Uterus (tissue), 2 donors: ENCODE measurements at regions not wholly inside any gene's neighbourhood (a gene's known extent, or its start where the extent isn't known, plus 50 kb on each side); places are given as distances from the start of the nearest gene placed in this dataset.

Experiments
- CTCF ChIP-seq, 4 experiments: fragments of 200-600 bp in 2 of 4; fragments of 450-650 bp in 2 of 4; sonication (generic) in 2 of 4; IDR thresholded peaks; one replicate each; pipeline ENCODE4 v1.5.1; 2016 to 2019; ENCODE audit warnings: antibody characterized with exemption in 4 of 4, mild to moderate bottlenecking in 2 of 4, moderate library complexity in 1 of 4
- POLR2A ChIP-seq, 2 donors: fragments of 450-650 bp; IDR thresholded peaks; one replicate each; pipeline ENCODE4 v1.6.1; 2016; ENCODE audit warnings: antibody characterized with exemption in 2 of 2, mild to moderate bottlenecking in 1 of 2, moderate library complexity in 1 of 2

DNA sequence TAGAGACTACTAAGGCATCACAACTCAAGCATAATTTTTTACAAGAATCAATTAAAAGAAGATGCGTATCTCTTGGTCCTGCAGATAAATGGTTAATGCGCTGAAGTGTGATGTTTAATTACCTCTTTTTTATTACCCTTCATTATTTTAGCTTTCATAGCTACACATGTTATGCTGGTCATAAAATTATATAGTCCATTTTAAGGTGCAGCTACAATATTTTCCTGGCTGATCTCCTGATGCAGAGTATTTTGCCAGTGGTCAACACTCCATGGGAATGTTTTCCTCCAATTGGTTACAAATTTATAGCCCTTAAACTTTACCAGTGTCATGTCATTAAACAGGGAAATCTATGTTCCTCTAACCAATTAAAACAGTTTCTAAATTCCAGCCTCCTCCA lies 1617.2 kb downstream of the PCDH7 start:
- no peak for TF ChIP-seq CTCF (IDR thresholded peaks at IDR 0.05)
- no peak for TF ChIP-seq POLR2A (IDR thresholded peaks at IDR 0.05)
